Lung (tissue), 11 donors: ENCODE measurements at regions not wholly inside any gene's neighbourhood (a gene's known extent, or its start where the extent isn't known, plus 50 kb on each side); places are given as distances from the start of the nearest gene placed in this dataset.
"Not testable (repeated sequence)": the region's sequence is repeated elsewhere in the genome, so short reads cannot be mapped to it uniquely, and the experiment has no call there.

Source experiments
- ATAC-seq: fragments of 200-7000 bp; cut with Tn5 transposase; one replicate; pipeline ENCODE4 v1.9.1; 2020; ENCODE audit warnings: moderate number of reproducible peaks; ENCODE audit not compliant: insufficient read depth, low FRiP score
- DNase-seq, 3 donors: peaks; one replicate each; pipeline ENCODE4 v3.0.0-alpha.2; 2013 to 2017
- H3K27ac ChIP-seq, 2 donors: one replicate each; pipeline ENCODE4 v1.5.1; 2013; ENCODE audit warnings: mild to moderate bottlenecking in 2 of 2, moderate library complexity in 2 of 2, control low read depth in 1 of 2, inconsistent platforms in 1 of 2, low read depth in 1 of 2, low read length in 1 of 2
- H3K27me3 ChIP-seq, 3 donors: one replicate each; pipeline ENCODE4 v1.5.1; 2013; ENCODE audit warnings: low read length in 2 of 3; ENCODE audit not compliant: control insufficient read depth in 3 of 3, insufficient read depth in 3 of 3
- H3K36me3 ChIP-seq, 4 donors: one replicate each; pipeline ENCODE4 v1.5.1; 2013; ENCODE audit warnings: low read length in 4 of 4, mild to moderate bottlenecking in 1 of 4, moderate library complexity in 1 of 4; ENCODE audit not compliant: control insufficient read depth in 4 of 4, insufficient read depth in 4 of 4
- H3K4me1 ChIP-seq, 5 donors: one replicate each; pipeline ENCODE4 v1.5.1; 2013; ENCODE audit warnings: low read length in 5 of 5, mild to moderate bottlenecking in 2 of 5, moderate library complexity in 1 of 5; ENCODE audit not compliant: control insufficient read depth in 5 of 5, insufficient read depth in 5 of 5
- H3K4me3 ChIP-seq: one replicate; pipeline ENCODE4 v1.5.1; 2013; ENCODE audit warnings: mild to moderate bottlenecking, control low read depth, moderate library complexity
- H3K9ac ChIP-seq, 2 donors: one replicate each; pipeline ENCODE4 v1.5.1; 2013; ENCODE audit warnings: low read length in 2 of 2, control low read depth in 1 of 2; ENCODE audit not compliant: insufficient read depth in 1 of 2
- H3K9me3 ChIP-seq, 4 donors: one replicate each; pipeline ENCODE4 v1.5.1; 2013; ENCODE audit warnings: low read length in 3 of 4, mild to moderate bottlenecking in 1 of 4, moderate library complexity in 1 of 4; ENCODE audit not compliant: control insufficient read depth in 4 of 4, insufficient read depth in 3 of 4
- WGBS, 2 donors: extraction: QIAGEN DNeasy Blood & Tissue Kit; methylation state at CpG; one replicate each; pipeline ENCODE4 v1.1.7; 2013; 5-methylcytosine and 5-hydroxymethylcytosine counted together
- TF ChIP-seq, protein P1 (sequence below): IDR thresholded peaks from 2 replicates; pipeline ENCODE4 v1.5.1; 2012; ENCODE audit warnings: mild to moderate bottlenecking; ENCODE audit errors: control extremely low read depth, extremely low read depth
- donor health status: control.
- donor health status: control.
- donor health status: Bipolar disorder and iron deficiency.
- donor health status: healthy.
- donor health status: DM: yes; HTN: yes; CAD: no.

DNA sequence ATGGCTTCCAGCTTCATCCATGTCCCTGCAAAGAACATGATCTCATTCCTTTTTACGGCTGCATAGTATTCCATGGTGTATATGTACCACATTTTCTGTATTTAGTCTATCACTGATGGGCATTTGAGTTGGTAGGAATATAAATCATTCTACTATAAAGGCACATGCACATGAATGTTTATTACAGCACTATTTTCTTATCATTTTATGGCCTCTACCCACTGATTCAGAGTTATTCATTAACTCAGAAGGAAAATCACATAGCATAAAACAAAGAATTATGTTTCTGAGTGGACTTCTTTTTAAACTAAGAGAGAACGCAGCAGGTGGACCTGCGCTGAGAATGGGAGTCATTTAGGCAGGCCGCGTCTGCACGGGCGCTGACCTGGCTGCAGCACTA is 619.6 kb downstream of the FBXO15 start:
- ATAC-seq (no peak), DNase-seq (no peak)
- H3K4me1 ChIP-seq = no peaks in the 10 kb centered on the region
- WGBS, 2 donors = 91 to 97% methylated on average over 7 of the region's 7 CpGs
- H3K36me3 ChIP-seq = no peaks in the 10 kb centered on the region
- H3K4me3 ChIP-seq = no peak overlapping the region
- TF ChIP-seq, protein P1, sequence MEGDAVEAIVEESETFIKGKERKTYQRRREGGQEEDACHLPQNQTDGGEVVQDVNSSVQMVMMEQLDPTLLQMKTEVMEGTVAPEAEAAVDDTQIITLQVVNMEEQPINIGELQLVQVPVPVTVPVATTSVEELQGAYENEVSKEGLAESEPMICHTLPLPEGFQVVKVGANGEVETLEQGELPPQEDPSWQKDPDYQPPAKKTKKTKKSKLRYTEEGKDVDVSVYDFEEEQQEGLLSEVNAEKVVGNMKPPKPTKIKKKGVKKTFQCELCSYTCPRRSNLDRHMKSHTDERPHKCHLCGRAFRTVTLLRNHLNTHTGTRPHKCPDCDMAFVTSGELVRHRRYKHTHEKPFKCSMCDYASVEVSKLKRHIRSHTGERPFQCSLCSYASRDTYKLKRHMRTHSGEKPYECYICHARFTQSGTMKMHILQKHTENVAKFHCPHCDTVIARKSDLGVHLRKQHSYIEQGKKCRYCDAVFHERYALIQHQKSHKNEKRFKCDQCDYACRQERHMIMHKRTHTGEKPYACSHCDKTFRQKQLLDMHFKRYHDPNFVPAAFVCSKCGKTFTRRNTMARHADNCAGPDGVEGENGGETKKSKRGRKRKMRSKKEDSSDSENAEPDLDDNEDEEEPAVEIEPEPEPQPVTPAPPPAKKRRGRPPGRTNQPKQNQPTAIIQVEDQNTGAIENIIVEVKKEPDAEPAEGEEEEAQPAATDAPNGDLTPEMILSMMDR = no peak
- H3K27me3 ChIP-seq = no peaks in the 10 kb centered on the region
- H3K9me3 ChIP-seq = no peaks in the 10 kb centered on the region
- H3K9ac ChIP-seq = no peak overlapping the region
- no peak overlapping the region for H3K27ac ChIP-seq

GRCh38 chr18:73520229-73520628 is 627.4 kb downstream of the FBXO15 start:
- H3K36me3 ChIP-seq = no peaks in the 10 kb centered on the region
- no peak overlapping the region for H3K9ac ChIP-seq
- no peak overlapping the region for H3K27ac ChIP-seq
- TF ChIP-seq, protein P1 = no peak
- H3K4me1 ChIP-seq = no peaks in the 10 kb centered on the region
- H3K27me3 ChIP-seq = no peaks in the 10 kb centered on the region
- no peaks in the 10 kb centered on the region for H3K9me3 ChIP-seq
- DNase-seq (no peak), ATAC-seq (no peak)
- 77 to 86% methylated on average over 5 of the region's 5 CpGs for WGBS, 2 donors
- no peak overlapping the region for H3K4me3 ChIP-seq

DNA sequence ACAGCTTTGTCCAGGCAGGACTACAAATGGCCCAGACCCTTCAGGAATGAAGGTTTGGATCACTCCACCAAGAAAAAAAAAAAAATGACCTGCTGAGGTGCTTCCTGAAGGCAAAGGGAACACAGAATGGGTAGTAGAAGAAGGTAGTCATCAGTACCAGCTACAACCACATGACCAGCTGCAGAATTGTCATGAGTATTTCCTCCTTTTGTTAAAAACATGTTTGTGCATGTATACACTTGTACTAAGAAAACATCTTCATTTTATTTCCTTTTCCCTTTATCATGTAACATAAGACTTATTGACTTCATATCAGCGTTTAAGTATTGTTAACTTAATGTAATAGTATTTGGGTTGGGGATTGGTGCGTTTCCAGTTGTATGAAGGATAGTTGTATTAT is 631.6 kb downstream of the FBXO15 start:
- WGBS, 2 donors = 86 to 89% methylated on average over 2 of the region's 2 CpGs
- ATAC-seq, H3K4me3 ChIP-seq, H3K9me3 ChIP-seq, H3K9ac ChIP-seq, DNase-seq, H3K27me3 ChIP-seq, H3K4me1 ChIP-seq, H3K27ac ChIP-seq, H3K36me3 ChIP-seq: not testable (repeated sequence)

DNA sequence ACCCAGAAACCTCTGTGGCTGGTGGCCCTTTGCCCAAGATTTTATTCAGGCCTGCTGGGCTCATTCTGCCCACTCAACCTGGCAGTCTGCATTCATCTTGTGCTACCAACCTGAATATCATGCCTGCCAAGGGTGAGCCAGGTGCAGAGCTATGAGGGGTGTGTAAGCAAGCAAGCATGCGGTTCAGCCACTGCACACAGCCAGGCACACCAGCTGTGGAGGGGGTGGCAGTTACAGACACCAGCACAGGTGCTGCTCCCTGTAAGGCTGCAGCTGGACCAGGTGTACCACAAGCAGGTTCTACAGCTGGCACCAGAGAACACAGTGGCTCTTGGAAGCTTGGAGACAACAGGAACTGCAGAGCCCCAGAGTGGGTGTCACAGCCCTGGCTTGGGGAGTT is 633.2 kb downstream of the FBXO15 start:
- TF ChIP-seq, protein P1 = no peak
- Histone ChIP-seq H3K36me3 (no peaks in the 10 kb centered on the region), H3K4me3 (no peak overlapping the region), H3K4me1 (peaks cover 0 to 9% (median 0%) of the 10 kb centered on the region in 5 donors), H3K9me3 (peaks cover 0 to 4% (median 0%) of the 10 kb centered on the region in 4 donors), H3K9ac (no peak overlapping the region), H3K27ac (no peak overlapping the region), H3K27me3 (no peaks in the 10 kb centered on the region)
- no peak for ATAC-seq
- DNase-seq = no peak
- WGBS, 2 donors = 88 to 91% methylated on average over 1 of the region's 1 CpG
